Fibroblast of mammary gland (primary cell): ENCODE measurements at regions not wholly inside any gene's neighbourhood (a gene's known extent, or its start where the extent isn't known, plus 50 kb on each side); places are given as distances from the start of the nearest gene placed in this dataset.

Experiments used
- DNase-seq: peaks from one replicate; pipeline ENCODE4 v3.0.0-alpha.2; 2010; ENCODE audit warnings: low read depth
- H3K4me3 ChIP-seq: 2 replicates; pipeline ENCODE4 v1.5.1; 2011; ENCODE audit warnings: low read depth, mild to moderate bottlenecking, low read length, moderate library complexity; ENCODE audit not compliant: control insufficient read depth
- TF ChIP-seq, protein P1 (sequence below): conservative IDR thresholded peaks from 2 replicates; pipeline ENCODE4 v1.5.1; 2011; ENCODE audit warnings: low read depth, low read length, inconsistent platforms; ENCODE audit not compliant: control insufficient read depth, insufficient read depth

DNA sequence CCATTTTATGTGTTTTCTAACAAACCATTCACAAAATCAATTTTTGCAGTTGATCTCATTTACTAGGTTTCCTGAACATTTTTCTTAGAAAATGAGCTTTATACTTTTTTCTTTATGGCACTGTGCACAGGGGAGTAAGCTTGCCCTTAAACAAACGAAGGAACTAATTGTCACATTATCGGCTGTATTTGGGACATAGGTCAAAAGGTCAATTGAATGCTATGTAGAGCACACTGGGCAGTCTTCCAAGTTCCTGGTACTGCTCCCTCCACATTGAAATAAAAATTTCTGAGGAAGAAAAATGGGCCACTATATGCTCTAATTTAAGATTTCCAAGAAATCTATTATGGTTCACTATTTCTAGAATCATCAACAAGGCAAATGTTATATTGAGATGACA lies 93.6 kb upstream of the TMEFF2 start:
- DNase-seq: no peak
- H3K4me3 ChIP-seq: no peak overlapping the region
- TF ChIP-seq, protein P1, sequence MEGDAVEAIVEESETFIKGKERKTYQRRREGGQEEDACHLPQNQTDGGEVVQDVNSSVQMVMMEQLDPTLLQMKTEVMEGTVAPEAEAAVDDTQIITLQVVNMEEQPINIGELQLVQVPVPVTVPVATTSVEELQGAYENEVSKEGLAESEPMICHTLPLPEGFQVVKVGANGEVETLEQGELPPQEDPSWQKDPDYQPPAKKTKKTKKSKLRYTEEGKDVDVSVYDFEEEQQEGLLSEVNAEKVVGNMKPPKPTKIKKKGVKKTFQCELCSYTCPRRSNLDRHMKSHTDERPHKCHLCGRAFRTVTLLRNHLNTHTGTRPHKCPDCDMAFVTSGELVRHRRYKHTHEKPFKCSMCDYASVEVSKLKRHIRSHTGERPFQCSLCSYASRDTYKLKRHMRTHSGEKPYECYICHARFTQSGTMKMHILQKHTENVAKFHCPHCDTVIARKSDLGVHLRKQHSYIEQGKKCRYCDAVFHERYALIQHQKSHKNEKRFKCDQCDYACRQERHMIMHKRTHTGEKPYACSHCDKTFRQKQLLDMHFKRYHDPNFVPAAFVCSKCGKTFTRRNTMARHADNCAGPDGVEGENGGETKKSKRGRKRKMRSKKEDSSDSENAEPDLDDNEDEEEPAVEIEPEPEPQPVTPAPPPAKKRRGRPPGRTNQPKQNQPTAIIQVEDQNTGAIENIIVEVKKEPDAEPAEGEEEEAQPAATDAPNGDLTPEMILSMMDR: no peak

DNA sequence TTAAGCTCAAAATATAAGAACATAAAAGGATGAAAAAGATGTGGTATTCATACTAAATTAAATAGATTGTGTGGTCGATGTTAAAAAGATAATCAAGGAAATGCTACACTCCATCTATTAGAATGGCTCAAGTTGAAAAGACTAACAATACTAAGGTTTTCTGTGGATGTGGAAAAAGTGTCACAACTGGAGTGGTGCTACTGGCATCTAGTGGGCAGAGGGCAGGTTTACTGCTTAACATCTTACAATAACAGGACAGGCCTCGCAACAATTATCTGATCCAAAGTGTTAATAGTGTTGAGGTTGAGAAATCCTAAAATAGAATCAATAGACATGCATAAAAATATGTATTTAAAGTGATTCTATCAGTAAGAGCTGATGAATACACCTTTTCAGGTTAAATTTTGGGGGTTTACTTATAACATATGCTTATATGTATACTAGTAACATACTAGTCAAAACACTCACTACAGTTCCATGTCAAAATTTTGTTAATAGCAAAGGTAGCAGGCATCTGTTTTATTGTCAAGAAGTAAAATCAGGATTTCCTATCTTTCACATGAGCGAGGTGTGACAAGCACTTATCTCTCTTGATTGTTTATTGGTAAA lies 91.5 kb upstream of the TMEFF2 start:
- TF ChIP-seq, protein P1: peak; percentile 78
- H3K4me3 ChIP-seq: no peak overlapping the region
- DNase-seq: peak; percentile 77

DNA sequence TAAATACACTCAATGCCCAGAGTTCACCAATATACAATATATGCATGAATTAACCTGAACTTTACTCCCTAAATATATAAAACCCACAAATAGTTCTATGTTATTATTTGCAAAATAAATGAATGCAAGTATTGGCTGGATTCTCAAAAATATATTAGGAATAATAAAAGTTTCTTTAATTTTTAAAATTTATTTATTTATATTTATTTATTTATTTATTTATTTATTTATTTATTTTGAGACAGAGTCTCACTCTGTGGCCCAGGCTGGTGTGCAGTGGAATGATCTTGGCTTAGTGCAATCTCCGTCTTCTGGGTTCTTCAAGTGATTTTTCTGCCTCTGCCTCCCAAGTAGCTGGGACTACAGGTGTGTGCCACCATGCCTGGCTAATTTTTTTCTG lies 88.7 kb upstream of the TMEFF2 start:
- no peak overlapping the region for H3K4me3 ChIP-seq
- no peak for DNase-seq
- TF ChIP-seq, protein P1: no peak

DNA sequence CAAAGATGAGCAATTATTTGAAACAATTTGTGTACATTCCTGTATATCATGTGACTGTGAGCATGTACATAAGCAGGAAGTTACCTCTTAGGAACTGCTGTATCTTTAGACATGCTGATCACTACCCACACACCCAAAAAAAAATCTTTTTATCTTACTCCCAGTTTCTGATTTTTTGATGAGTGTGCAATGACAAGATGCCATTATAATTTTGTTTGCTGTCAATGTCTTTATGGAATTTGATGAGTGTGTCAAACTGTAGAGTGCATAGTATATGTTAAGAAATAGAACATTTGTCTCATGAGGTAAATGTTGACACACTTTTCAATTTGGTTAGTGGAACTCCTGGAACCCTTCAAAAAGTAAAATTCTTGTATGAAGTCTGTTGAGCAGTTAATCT lies 84.0 kb upstream of the TMEFF2 start:
- no peak overlapping the region for H3K4me3 ChIP-seq
- TF ChIP-seq, protein P1: no peak
- DNase-seq: no peak

DNA sequence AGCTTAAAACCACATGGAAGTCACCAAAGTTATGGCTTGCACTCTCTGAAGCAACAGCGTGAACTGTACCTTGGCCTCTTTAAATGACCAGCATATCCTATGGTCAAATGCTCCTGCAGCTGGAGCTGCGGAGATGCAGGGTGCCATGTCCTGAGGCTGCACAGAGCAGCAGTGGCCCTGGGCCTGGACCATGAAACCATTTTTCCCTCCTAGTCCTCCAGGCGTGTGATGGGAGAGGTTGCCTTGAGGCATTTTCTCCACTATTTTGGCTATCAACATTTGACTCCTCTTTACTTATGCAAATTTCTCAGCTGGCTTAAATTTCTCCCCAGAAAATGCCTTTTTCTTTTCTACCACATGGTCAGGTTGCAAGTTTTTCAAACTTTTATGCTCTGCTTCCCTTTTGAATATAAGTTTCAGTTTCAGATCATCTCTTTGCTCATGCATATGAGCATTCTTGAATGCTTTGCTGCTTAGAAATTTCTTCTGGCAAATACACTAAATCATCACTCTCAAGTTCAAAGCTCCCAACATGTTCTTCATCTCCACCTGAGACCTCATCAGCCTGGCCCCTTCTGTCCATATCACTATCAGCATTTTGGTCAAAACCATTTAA lies 82.9 kb upstream of the TMEFF2 start:
- H3K4me3 ChIP-seq: no peak overlapping the region
- DNase-seq: no peak
- TF ChIP-seq, protein P1: no peak

DNA sequence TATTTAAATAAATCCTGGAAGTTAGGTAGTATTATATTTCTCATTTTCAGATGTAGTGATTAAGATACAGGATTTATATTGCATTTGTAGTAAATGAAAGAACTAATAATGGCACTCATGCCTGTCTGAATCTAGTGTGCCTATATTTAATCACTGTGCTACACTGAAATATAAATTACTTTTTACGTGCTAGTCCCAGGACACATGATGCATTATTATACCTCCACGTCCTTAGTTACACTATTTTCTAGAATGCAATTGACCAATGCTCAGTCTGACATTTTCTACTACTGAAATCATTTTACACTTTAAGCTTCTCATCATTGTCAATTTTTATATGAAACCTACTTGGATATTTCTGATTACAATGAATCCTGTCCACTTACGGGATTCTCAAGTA lies 80.9 kb upstream of the TMEFF2 start:
- no peak for DNase-seq
- TF ChIP-seq, protein P1: no peak
- H3K4me3 ChIP-seq: no peak overlapping the region
